Skeletal muscle tissue (tissue), 3 donors: ENCODE measurements at regions not wholly inside any gene's neighbourhood (a gene's known extent, or its start where the extent isn't known, plus 50 kb on each side); places are given as distances from the start of the nearest gene placed in this dataset.

Source experiments
- H3K27ac ChIP-seq: one replicate; pipeline ENCODE4 v1.7.0; 2013; ENCODE audit warnings: mild to moderate bottlenecking, low read depth, low read length, inconsistent platforms
- H3K27me3 ChIP-seq, 3 donors: one replicate each; pipeline ENCODE4 v1.7.0; 2013; ENCODE audit warnings: low read length in 3 of 3; ENCODE audit not compliant: control insufficient read depth in 3 of 3, insufficient read depth in 3 of 3
- H3K36me3 ChIP-seq, 3 donors: one replicate each; pipeline ENCODE4 v1.7.0; 2013; ENCODE audit warnings: low read length in 3 of 3; ENCODE audit not compliant: control insufficient read depth in 3 of 3, insufficient read depth in 3 of 3
- H3K4me1 ChIP-seq, 3 donors: one replicate each; pipeline ENCODE4 v1.7.0; 2013; ENCODE audit warnings: low read length in 3 of 3, mild to moderate bottlenecking in 3 of 3; ENCODE audit not compliant: control insufficient read depth in 3 of 3, insufficient read depth in 3 of 3
- H3K4me3 ChIP-seq, 3 donors: one replicate each; pipeline ENCODE4 v1.7.0; 2013; ENCODE audit warnings: low read length in 3 of 3
- H3K9ac ChIP-seq, 3 donors: one replicate each; pipeline ENCODE4 v1.7.0; 2013; ENCODE audit warnings: low read length in 3 of 3, mild to moderate bottlenecking in 3 of 3, moderate library complexity in 2 of 3, low read depth in 1 of 3
- H3K9me3 ChIP-seq, 3 donors: one replicate each; pipeline ENCODE4 v1.7.0; 2013; ENCODE audit warnings: low read length in 3 of 3; ENCODE audit not compliant: control insufficient read depth in 3 of 3
- donor health status: Osteomylitis.

DNA sequence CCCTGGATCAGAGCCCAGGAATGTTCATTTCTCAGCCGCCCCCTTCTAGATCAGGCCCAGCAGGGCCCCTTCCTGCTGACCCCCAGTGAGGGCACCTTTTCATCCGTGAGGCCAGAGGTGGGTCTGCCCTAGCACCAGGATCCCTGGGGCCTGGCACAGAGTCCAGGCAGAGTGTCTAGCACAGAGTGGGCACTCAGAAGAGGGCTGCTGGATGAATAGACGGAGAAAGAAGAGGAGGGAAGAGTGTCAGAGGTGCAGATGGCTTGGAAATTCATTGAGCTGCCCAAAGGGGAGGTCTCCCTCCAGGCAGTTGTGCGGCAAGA is 106.5 kb downstream of the CPZ start:
- H3K27me3 ChIP-seq = peaks cover 24 to 56% (median 49%) of the 10 kb centered on the region in 3 donors
- no peak overlapping the region for H3K27ac ChIP-seq
- no peaks in the 10 kb centered on the region for H3K9me3 ChIP-seq
- H3K36me3 ChIP-seq = no peaks in the 10 kb centered on the region
- no peak overlapping the region for H3K4me3 ChIP-seq
- no peak overlapping the region for H3K9ac ChIP-seq
- H3K4me1 ChIP-seq = no peaks in the 10 kb centered on the region

DNA sequence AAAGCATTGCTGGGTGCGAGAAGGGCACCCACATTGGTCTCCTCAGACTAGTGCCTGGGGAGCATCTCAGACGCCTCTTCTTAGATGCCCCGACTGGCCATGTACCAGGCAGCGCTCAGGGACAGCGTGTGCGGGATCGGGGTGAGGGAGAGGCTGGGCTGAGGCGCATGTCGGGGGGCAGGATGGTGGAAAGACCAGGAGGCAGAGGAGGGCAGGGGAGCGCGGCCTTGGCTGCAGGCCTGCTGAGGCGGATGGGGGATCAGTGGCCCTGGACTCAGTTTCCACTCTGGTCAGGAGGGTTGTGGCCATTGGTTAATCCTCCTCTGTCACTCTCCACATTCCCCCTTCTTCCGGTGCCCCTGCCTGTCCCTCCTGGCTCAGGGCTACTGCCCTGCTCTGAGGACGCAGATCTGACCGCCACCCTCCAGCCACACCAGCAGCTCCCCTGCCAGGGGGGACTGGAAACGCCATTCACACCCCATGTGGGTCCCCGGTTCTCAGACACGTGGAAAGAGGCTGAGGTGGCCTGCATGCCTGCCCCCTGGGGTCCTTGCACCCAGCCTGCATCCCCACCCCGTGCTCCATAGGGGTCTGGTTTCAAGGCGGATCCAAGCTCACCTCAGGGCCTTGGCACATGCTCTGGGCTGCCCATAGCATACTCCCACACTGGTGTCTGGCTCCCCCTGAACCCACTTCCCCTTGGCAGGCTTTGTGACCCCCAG is 105.9 kb downstream of the CPZ start:
- Histone ChIP-seq H3K4me3 (no peak overlapping the region), H3K27me3 (peaks cover 24 to 51% (median 49%) of the 10 kb centered on the region in 3 donors), H3K9me3 (no peaks in the 10 kb centered on the region), H3K27ac (no peak overlapping the region), H3K9ac (no peak overlapping the region), H3K36me3 (no peaks in the 10 kb centered on the region), H3K4me1 (no peaks in the 10 kb centered on the region)

GRCh38 chr4:8697826-8698225 is 105.3 kb downstream of the CPZ start:
- Histone ChIP-seq H3K27me3 (peaks cover 22 to 46% (median 42%) of the 10 kb centered on the region in 3 donors), H3K27ac (no peak overlapping the region), H3K9ac (no peak overlapping the region), H3K4me1 (no peaks in the 10 kb centered on the region), H3K4me3 (no peak overlapping the region), H3K36me3 (no peaks in the 10 kb centered on the region), H3K9me3 (no peaks in the 10 kb centered on the region)

DNA sequence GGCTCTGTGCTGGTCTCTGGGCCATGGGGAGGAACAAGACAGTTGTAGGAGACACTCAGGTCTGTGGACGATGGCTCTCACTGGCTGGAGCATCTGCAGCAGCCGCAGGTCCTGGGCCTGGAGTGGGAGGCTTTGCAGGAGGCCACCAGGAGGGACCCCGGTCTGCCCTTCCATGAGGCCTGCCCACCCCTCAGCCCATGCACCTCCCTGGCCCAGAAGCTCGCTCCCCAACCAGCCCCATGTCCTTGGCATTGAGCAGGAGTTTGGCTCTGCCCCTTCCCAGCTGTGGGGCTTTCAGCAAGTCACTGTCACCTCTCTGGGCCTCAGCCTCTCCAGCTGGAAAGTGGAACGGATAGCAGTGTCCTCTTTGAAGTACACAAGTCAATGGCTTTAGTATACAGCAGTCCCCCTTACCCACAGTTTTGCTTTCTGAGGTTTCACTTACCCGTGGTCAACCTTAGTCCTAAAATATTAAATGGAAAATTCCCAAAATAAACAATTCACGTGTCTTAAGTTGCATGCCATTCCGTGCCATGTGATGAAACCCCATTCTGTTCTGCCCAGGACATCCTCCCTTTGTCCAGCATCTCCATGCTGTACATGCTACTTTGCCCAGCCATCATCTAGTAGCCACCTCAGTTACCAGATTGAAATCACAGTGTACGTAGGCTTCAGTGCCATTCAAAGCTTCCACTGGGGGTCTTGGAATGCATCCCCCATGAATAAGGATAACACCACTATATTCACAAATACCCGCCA is 104.0 kb downstream of the CPZ start:
- Histone ChIP-seq H3K27ac (no peak overlapping the region), H3K9me3 (no peaks in the 10 kb centered on the region), H3K27me3 (peaks cover 15 to 37% (median 31%) of the 10 kb centered on the region in 3 donors), H3K4me3 (no peak overlapping the region), H3K4me1 (no peaks in the 10 kb centered on the region), H3K9ac (no peak overlapping the region), H3K36me3 (no peaks in the 10 kb centered on the region)

GRCh38 chr4:8695237-8696219 is 103.0 kb downstream of the CPZ start:
- no peaks in the 10 kb centered on the region for H3K9me3 ChIP-seq
- no peaks in the 10 kb centered on the region for H3K4me1 ChIP-seq
- no peak overlapping the region for H3K9ac ChIP-seq
- H3K4me3 ChIP-seq = no peak overlapping the region
- no peak overlapping the region for H3K27ac ChIP-seq
- H3K36me3 ChIP-seq = no peaks in the 10 kb centered on the region
- peaks cover 5 to 32% (median 24%) of the 10 kb centered on the region in 3 donors for H3K27me3 ChIP-seq

- Histone ChIP-seq H3K27me3 (peaks cover 2 to 35% (median 23%) of the 10 kb centered on the region in 3 donors), H3K36me3 (no peaks in the 10 kb centered on the region), H3K4me3 (no peak overlapping the region), H3K4me1 (no peaks in the 10 kb centered on the region), H3K9ac (no peak overlapping the region), H3K9me3 (no peaks in the 10 kb centered on the region), H3K27ac (no peak overlapping the region)
Measured at GRCh38 chr4:8694651-8695151, 102.1 kb downstream of the CPZ start.

DNA sequence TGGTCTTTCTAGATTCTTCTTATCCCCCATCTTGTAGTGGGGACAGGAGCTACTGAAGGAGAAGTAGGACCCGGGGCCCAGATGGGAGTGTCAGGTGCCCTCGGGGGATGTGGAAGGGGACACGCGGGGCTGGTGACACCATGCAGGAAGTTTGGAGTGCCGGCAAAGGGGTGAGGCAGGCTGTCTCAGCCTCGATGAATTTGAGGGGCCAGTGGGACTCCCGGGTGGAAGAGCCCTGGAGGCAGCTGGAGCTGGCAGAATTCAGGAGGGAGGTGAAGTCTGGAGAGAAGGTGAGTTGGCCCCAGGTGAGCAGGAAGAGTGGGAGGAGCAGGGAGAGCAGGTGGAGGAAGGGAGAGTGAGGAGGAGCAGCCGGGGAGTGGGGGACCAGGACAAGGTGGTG is 101.7 kb downstream of the CPZ start:
- Histone ChIP-seq H3K27ac (no peak overlapping the region), H3K27me3 (peaks cover 6 to 35% (median 23%) of the 10 kb centered on the region in 3 donors), H3K9ac (no peak overlapping the region), H3K4me1 (no peaks in the 10 kb centered on the region), H3K36me3 (no peaks in the 10 kb centered on the region), H3K9me3 (no peaks in the 10 kb centered on the region), H3K4me3 (no peak overlapping the region)

GRCh38 chr4:8691151-8691775 is 98.7 kb downstream of the CPZ start:
- no peak overlapping the region for H3K27ac ChIP-seq
- H3K27me3 ChIP-seq = peaks cover 21 to 37% (median 33%) of the 10 kb centered on the region in 3 donors
- H3K4me1 ChIP-seq = no peaks in the 10 kb centered on the region
- no peaks in the 10 kb centered on the region for H3K9me3 ChIP-seq
- H3K36me3 ChIP-seq = no peaks in the 10 kb centered on the region
- H3K9ac ChIP-seq = no peak overlapping the region
- no peak overlapping the region for H3K4me3 ChIP-seq
